Esophagus muscularis mucosa (tissue), 4 donors: ENCODE measurements at regions not wholly inside any gene's neighbourhood (a gene's known extent, or its start where the extent isn't known, plus 50 kb on each side); places are given as distances from the start of the nearest gene placed in this dataset.

Experiments
- DNase-seq: peaks from one replicate; pipeline ENCODE4 v3.0.0-alpha.2; 2017; ENCODE audit errors: extremely low spot score
- H3K27ac ChIP-seq, 4 donors: fragments of 200-600 bp; sonication (generic); replicated peaks in 1 of 4; 1 replicate in 3 of 4; 2 replicates in 1 of 4; pipeline ENCODE4 v1.5.1; 2016 to 2019; ENCODE audit warnings: mild to moderate bottlenecking in 1 of 4
- H3K27me3 ChIP-seq, 4 donors: fragments of 200-600 bp; sonication (generic); one replicate each; pipeline versions ENCODE4 v1.5.1 to v1.6.0; 2016 to 2019
- H3K36me3 ChIP-seq, 4 donors: fragments of 200-600 bp; sonication (generic); one replicate each; pipeline ENCODE4 v1.5.1; 2016 to 2019
- H3K4me1 ChIP-seq, 4 donors: fragments of 200-600 bp; sonication (generic); one replicate each; pipeline ENCODE4 v1.5.1; 2016 to 2019
- H3K4me3 ChIP-seq, 4 donors: fragments of 200-600 bp; sonication (generic); 1 replicate in 2 of 4; 2 replicates in 2 of 4; pipeline ENCODE4 v1.5.1; 2016 to 2019; ENCODE audit warnings: mild to moderate bottlenecking in 4 of 4, moderate library complexity in 1 of 4
- H3K9me3 ChIP-seq, 4 donors: fragments of 200-600 bp; sonication (generic); 1 replicate in 3 of 4; 2 replicates in 1 of 4; pipeline ENCODE4 v1.5.1; 2016 to 2019
- EP300 ChIP-seq: sonication (generic); formaldehyde crosslinking; IDR thresholded peaks from one replicate; pipeline ENCODE4 v1.6.1; 2017; ENCODE audit warnings: antibody characterized with exemption
- POLR2A ChIP-seq: fragments of 450-650 bp; IDR thresholded peaks from one replicate; pipeline ENCODE4 v1.6.1; 2017; ENCODE audit warnings: antibody characterized with exemption, moderate library complexity, mild to moderate bottlenecking, low read depth
- POLR2AphosphoS5 ChIP-seq, 2 donors: sonication (generic); formaldehyde crosslinking; IDR thresholded peaks; one replicate each; pipeline ENCODE4 v1.6.1; 2017; ENCODE audit warnings: antibody characterized with exemption in 2 of 2
- WGBS: methylation state at CpG from one replicate; pipeline ENCODE4 v1.1.5; 2018; 5-methylcytosine and 5-hydroxymethylcytosine counted together
- intact Hi-C: fragments of 100-400 bp; cut with DNase I; formaldehyde crosslinking; loops from one replicate; pipeline ENCODE4 v1.15.1; 2023
- TF ChIP-seq, protein P1 (sequence below), 3 experiments: fragments of 200-600 bp in 2 of 3; fragments of 450-650 bp in 1 of 3; sonication (generic) in 2 of 3; IDR thresholded peaks; one replicate each; pipeline ENCODE4 v1.5.1; 2017 to 2019; ENCODE audit warnings: antibody characterized with exemption in 3 of 3, mild to moderate bottlenecking in 2 of 3, moderate library complexity in 1 of 3

DNA sequence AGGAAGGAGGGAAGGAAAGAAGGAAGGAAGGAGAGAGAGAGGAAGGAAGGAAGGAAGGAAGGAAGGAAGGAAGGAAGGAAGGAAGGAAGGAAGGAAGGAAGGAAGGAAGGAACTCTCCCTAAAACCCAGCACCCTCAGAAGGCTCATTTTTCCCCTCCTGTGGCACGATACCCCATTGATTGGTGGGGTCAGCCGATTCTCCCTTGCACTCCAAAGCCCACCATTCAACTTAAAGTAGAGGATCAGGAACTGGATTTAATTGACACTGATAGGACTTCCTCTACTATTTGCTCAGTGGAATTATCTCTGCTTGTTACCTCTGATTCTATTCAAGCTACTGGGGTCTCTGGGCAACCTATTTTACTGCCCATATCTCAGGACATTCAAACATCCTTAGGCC, 199.2 kb upstream of the MAOA start:
- no peaks in the 10 kb centered on the region for H3K27me3 ChIP-seq
- H3K4me3 ChIP-seq: no peak overlapping the region
- TF ChIP-seq, protein P1, sequence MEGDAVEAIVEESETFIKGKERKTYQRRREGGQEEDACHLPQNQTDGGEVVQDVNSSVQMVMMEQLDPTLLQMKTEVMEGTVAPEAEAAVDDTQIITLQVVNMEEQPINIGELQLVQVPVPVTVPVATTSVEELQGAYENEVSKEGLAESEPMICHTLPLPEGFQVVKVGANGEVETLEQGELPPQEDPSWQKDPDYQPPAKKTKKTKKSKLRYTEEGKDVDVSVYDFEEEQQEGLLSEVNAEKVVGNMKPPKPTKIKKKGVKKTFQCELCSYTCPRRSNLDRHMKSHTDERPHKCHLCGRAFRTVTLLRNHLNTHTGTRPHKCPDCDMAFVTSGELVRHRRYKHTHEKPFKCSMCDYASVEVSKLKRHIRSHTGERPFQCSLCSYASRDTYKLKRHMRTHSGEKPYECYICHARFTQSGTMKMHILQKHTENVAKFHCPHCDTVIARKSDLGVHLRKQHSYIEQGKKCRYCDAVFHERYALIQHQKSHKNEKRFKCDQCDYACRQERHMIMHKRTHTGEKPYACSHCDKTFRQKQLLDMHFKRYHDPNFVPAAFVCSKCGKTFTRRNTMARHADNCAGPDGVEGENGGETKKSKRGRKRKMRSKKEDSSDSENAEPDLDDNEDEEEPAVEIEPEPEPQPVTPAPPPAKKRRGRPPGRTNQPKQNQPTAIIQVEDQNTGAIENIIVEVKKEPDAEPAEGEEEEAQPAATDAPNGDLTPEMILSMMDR (IDR thresholded peaks at IDR 0.05): no peak
- TF ChIP-seq POLR2AphosphoS5 (IDR thresholded peaks at IDR 0.05): no peak
- no peak for TF ChIP-seq EP300
- H3K36me3 ChIP-seq: no peaks in the 10 kb centered on the region
- DNase-seq: no peak
- peaks cover 0 to 23% (median 9%) of the 10 kb centered on the region in 4 donors for H3K9me3 ChIP-seq
- no peak overlapping the region for H3K27ac ChIP-seq
- no peaks in the 10 kb centered on the region for H3K4me1 ChIP-seq
- intact Hi-C loops: no loop called here
- 91% methylated on average over 2 of the region's 2 CpGs for WGBS

DNA sequence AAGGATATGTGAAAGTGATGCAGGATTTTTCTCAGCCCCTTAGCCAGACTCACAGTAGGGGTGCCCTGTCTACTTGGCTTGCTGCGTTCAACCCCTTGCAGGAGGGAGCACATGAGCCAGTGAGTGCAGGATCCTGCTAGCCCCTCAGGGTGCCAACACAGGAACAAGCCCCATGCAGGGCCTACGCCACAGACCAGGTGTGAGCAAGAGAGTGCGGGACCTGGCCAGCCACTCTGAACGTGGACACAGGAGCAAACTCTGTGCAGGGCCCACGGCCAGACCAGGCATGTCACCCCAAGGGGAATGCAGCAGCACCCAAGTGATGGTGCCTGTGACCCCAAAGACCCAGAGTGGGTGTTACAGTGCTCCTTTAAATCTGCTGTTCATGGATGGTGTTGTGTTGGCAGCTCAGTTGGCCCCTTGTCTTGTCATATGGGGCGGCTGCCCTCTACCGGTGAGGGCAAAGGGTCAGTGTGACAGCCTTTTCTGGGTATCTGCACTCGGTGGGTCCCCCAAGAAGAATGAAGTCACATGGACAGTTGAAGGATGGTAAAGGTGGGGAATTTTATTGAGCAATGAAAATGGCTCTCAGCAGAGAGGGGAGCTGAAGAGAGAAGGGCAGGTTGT, 188.4 kb upstream of the MAOA start:
- Histone ChIP-seq H3K4me3 (no peak overlapping the region), H3K27me3 (no peaks in the 10 kb centered on the region), H3K27ac (no peak overlapping the region), H3K9me3 (no peaks in the 10 kb centered on the region), H3K4me1 (no peaks in the 10 kb centered on the region), H3K36me3 (no peaks in the 10 kb centered on the region)
- 41% methylated on average over 4 of the region's 8 CpGs for WGBS
- no peak for DNase-seq
- TF ChIP-seq EP300 (no peak), POLR2A (no peak), POLR2AphosphoS5 (IDR thresholded peaks at IDR 0.05) (no peak)
- TF ChIP-seq, protein P1 (IDR thresholded peaks at IDR 0.05): no peak
- intact Hi-C loops: no loop called here

DNA sequence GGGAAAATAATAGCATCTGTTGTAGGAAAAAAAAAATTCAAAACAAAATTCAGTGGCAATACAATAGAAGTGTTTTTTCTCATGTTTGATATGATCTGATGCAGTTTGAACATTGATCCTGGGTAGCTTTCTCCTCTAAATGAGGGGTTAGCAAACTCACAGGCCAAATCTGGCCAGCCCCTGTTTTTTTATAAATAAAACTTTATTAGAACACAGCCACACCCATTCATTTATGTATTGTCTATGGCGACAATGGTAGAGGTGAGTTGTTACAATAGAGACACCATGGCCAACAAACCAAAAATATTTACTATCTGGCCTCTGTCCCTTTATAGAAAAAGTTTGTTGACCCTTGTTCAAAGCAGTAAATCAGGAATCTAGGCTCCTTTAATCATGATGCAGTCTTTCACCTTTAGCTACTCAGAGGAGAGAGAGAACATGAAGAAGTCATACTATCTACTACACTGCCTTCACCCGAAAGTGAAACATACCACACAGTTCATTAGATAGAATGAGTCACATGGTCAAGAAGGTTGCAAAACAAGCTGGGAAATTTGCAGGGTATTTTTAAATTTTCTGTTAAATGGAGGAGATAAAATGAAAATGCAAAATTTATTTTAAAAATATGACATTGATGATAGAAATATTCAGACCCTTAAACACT, 186.6 kb upstream of the MAOA start:
- no peak overlapping the region for H3K27ac ChIP-seq
- H3K4me1 ChIP-seq: no peaks in the 10 kb centered on the region
- H3K4me3 ChIP-seq: no peak overlapping the region
- H3K9me3 ChIP-seq: no peaks in the 10 kb centered on the region
- TF ChIP-seq POLR2AphosphoS5 (IDR thresholded peaks at IDR 0.05): no peak
- TF ChIP-seq, protein P1 (IDR thresholded peaks at IDR 0.05): no peak
- TF ChIP-seq EP300: no peak
- no peak for TF ChIP-seq POLR2A
- H3K36me3 ChIP-seq: no peaks in the 10 kb centered on the region
- no peaks in the 10 kb centered on the region for H3K27me3 ChIP-seq
- DNase-seq: no peak
- WGBS: 84% methylated on average over 2 of the region's 2 CpGs
- intact Hi-C loops: no loop called here

DNA sequence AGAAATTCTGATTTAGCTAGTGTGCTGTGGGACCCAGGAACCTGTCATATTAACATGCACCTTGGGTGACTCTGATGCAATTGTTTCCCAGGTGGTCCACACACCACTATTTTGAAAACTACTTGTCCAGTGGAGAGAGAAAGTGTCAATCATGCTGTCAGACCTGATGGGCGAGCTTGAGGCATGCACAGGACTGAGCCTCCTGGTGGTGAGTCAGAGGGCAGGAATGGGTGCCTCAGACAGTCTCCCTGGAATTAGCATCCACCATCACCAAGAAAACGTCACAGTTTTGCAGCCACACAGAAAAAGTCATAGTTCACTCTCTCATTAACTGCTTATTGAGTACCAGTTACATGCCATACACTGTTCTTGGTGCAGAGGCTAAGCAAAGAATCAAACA, 181.8 kb upstream of the MAOA start:
- no peaks in the 10 kb centered on the region for H3K9me3 ChIP-seq
- no peak for DNase-seq
- intact Hi-C loops: no loop called here
- H3K27ac ChIP-seq: no peak overlapping the region
- H3K4me3 ChIP-seq: no peak overlapping the region
- no peak for TF ChIP-seq POLR2A
- no peak for TF ChIP-seq POLR2AphosphoS5 (IDR thresholded peaks at IDR 0.05)
- TF ChIP-seq EP300: no peak
- H3K27me3 ChIP-seq: no peaks in the 10 kb centered on the region
- H3K36me3 ChIP-seq: no peaks in the 10 kb centered on the region
- WGBS: 43% methylated on average over 2 of the region's 2 CpGs
- no peaks in the 10 kb centered on the region for H3K4me1 ChIP-seq

DNA sequence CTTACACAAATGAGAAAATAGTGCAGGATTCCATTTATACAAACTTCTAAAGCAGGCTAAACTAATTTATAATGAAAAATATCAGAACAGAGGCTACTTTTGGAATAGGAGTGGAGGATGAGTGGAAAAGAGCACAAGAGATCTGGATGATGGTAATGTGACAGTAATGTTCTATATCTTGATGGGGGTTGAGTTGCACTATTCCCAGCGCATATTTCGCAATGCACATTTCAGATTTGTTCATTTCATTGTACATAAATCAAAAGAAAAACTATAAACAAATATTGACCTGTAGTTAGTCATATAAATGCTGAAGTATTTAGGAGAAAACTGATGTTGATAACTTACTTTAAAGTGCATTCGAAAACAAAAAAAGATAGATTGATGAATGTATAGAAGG, 177.0 kb upstream of the MAOA start:
- H3K27ac ChIP-seq: no peak overlapping the region
- no peak for DNase-seq
- intact Hi-C loops: no loop called here
- no peaks in the 10 kb centered on the region for H3K36me3 ChIP-seq
- no peaks in the 10 kb centered on the region for H3K9me3 ChIP-seq
- no peaks in the 10 kb centered on the region for H3K4me1 ChIP-seq
- H3K4me3 ChIP-seq: no peak overlapping the region
- TF ChIP-seq POLR2A (no peak), EP300 (no peak), POLR2AphosphoS5 (IDR thresholded peaks at IDR 0.05) (no peak)
- TF ChIP-seq, protein P1 (IDR thresholded peaks at IDR 0.05): no peak
- no peaks in the 10 kb centered on the region for H3K27me3 ChIP-seq
- 91% methylated on average over 3 of the region's 3 CpGs for WGBS
